DOHH2 (cell line): ENCODE measurements at regions not wholly inside any gene's neighbourhood (a gene's known extent, or its start where the extent isn't known, plus 50 kb on each side); places are given as distances from the start of the nearest gene placed in this dataset.

Experiments used
- H3F3A ChIP-seq: fragments of 200-600 bp; sonication (generic), shearing (Covaris generic); 2 replicates; pipeline ENCODE4 v1.6.0; 2016; ENCODE audit warnings: antibody characterized with exemption, mild to moderate bottlenecking; ENCODE audit not compliant: control insufficient read depth, insufficient read depth
- H3K27ac ChIP-seq: fragments of 200-600 bp; sonication (generic); 2 replicates; pipeline ENCODE4 v1.5.1; 2014; ENCODE audit warnings: low read depth, mild to moderate bottlenecking, low read length, moderate library complexity
- H3K27me3 ChIP-seq: fragments of 200-600 bp; sonication (generic); 2 replicates; pipeline ENCODE4 v1.6.1; 2014; ENCODE audit warnings: mild to moderate bottlenecking, low read length, mixed read lengths; ENCODE audit not compliant: control insufficient read depth
- H3K36me3 ChIP-seq: fragments of 200-600 bp; sonication (generic); 2 replicates; pipeline ENCODE4 v1.6.1; 2014; ENCODE audit warnings: mild to moderate bottlenecking, low read length, moderate library complexity, mixed read lengths; ENCODE audit not compliant: control insufficient read depth
- H3K4me1 ChIP-seq: fragments of 200-600 bp; sonication (generic); 2 replicates; pipeline ENCODE4 v1.6.1; 2014; ENCODE audit warnings: mild to moderate bottlenecking, low read length, mixed read lengths; ENCODE audit not compliant: control insufficient read depth
- H3K4me2 ChIP-seq: fragments of 200-600 bp; sonication (generic); 2 replicates; pipeline ENCODE4 v1.6.0; 2014; ENCODE audit warnings: mild to moderate bottlenecking, low read length, moderate library complexity
- H3K4me3 ChIP-seq: fragments of 200-600 bp; sonication (generic); 2 replicates; pipeline ENCODE4 v1.5.1; 2014; ENCODE audit warnings: mild to moderate bottlenecking, low read length, mixed read lengths
- H3K79me2 ChIP-seq: fragments of 200-600 bp; sonication (generic); 2 replicates; pipeline ENCODE4 v1.6.1; 2014; ENCODE audit warnings: mild to moderate bottlenecking, low read length, mixed read lengths; ENCODE audit not compliant: control insufficient read depth
- H3K9me2 ChIP-seq: fragments of 200-600 bp; sonication (generic); replicated peaks from 2 replicates; pipeline ENCODE4 v1.6.1; 2014; ENCODE audit warnings: mild to moderate bottlenecking, low read length, mixed read lengths; ENCODE audit not compliant: control insufficient read depth
- H3K9me3 ChIP-seq: fragments of 200-600 bp; sonication (generic); 2 replicates; pipeline ENCODE4 v1.6.1; 2014; ENCODE audit warnings: antibody characterized with exemption, low read length, mixed read lengths; ENCODE audit not compliant: control insufficient read depth, insufficient read depth
- H4K20me1 ChIP-seq: fragments of 200-600 bp; sonication (generic); 2 replicates; pipeline ENCODE4 v1.6.0; 2014; ENCODE audit warnings: low read depth, mild to moderate bottlenecking, antibody characterized with exemption, low read length, moderate library complexity; ENCODE audit not compliant: control insufficient read depth, insufficient read depth
- EZH2phosphoT487 ChIP-seq: fragments of 200-600 bp; sonication (generic); IDR thresholded peaks from 2 replicates; pipeline ENCODE4 v1.6.1; 2017; ENCODE audit warnings: borderline replicate concordance, mild to moderate bottlenecking, antibody characterized with exemption, low read length, moderate library complexity, mixed read lengths
- TF ChIP-seq, protein P1 (sequence below): fragments of 200-600 bp; sonication (generic); IDR thresholded peaks from one replicate; pipeline ENCODE4 v1.5.1; 2014; ENCODE audit warnings: antibody characterized with exemption, mild to moderate bottlenecking, low read depth, low read length; ENCODE audit not compliant: poor library complexity, severe bottlenecking

- no peaks in the 10 kb centered on the region for H4K20me1 ChIP-seq
- no peak for TF ChIP-seq EZH2phosphoT487
- TF ChIP-seq, protein P1, sequence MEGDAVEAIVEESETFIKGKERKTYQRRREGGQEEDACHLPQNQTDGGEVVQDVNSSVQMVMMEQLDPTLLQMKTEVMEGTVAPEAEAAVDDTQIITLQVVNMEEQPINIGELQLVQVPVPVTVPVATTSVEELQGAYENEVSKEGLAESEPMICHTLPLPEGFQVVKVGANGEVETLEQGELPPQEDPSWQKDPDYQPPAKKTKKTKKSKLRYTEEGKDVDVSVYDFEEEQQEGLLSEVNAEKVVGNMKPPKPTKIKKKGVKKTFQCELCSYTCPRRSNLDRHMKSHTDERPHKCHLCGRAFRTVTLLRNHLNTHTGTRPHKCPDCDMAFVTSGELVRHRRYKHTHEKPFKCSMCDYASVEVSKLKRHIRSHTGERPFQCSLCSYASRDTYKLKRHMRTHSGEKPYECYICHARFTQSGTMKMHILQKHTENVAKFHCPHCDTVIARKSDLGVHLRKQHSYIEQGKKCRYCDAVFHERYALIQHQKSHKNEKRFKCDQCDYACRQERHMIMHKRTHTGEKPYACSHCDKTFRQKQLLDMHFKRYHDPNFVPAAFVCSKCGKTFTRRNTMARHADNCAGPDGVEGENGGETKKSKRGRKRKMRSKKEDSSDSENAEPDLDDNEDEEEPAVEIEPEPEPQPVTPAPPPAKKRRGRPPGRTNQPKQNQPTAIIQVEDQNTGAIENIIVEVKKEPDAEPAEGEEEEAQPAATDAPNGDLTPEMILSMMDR: no peak
- H3K9me3 ChIP-seq: no peaks in the 10 kb centered on the region
- H3K4me3 ChIP-seq: no peak overlapping the region
- no peaks in the 10 kb centered on the region for H3F3A ChIP-seq
- H3K79me2 ChIP-seq: no peaks in the 10 kb centered on the region
- H3K27me3 ChIP-seq: no peaks in the 10 kb centered on the region
- no peaks in the 10 kb centered on the region for H3K36me3 ChIP-seq
- no peaks in the 10 kb centered on the region for H3K4me1 ChIP-seq
- no peak overlapping the region for H3K4me2 ChIP-seq
- no peaks in the 10 kb centered on the region for H3K9me2 ChIP-seq
- no peak overlapping the region for H3K27ac ChIP-seq
Measured at GRCh38 chr5:106759581-106759980, 911.2 kb downstream of the EFNA5 start.

DNA sequence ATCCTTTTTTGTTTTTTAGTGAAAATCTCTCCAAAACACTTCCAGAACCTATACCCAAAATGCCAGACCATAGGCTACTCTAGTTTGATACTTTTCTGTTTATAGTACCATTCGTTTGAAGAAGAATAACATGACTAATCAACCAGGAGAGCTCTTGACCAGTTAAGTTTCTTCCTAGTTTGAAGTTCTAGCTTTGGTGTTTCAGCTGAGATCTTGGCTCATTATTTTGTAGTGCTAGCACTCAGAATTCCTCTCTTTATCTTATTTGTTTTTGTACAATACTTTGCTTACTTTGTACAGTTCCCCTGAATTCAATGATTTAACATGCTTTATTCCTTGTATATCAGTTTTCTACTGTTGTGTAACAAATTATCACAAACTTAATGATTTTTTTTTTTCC is 911.6 kb downstream of the EFNA5 start:
- H3K4me2 ChIP-seq: no peak overlapping the region

DNA sequence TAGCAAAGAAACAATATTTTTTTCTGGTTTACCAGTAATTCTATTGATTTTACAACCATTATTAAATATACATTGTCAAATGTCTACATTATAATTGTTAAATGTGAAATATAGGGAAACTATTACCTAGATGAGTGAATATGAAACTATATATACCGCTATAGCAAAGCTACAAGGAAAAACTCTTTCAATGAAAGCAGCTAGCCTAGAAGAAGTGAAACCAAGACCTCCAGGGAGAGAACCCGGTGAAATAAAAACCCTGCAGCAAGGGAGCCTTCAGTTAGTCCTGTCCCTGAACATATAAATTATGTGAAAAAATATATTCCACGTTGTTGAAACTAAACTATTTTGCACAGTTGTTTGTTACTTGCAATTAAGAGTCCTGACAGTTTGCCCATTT is 913.1 kb downstream of the EFNA5 start:
- no peaks in the 10 kb centered on the region for H3K9me2 ChIP-seq
- no peak overlapping the region for H3K4me3 ChIP-seq
- no peak overlapping the region for H3K27ac ChIP-seq
- H3K79me2 ChIP-seq: no peaks in the 10 kb centered on the region
- no peak overlapping the region for H3K4me2 ChIP-seq
- H3F3A ChIP-seq: no peaks in the 10 kb centered on the region
- H4K20me1 ChIP-seq: no peaks in the 10 kb centered on the region
- no peaks in the 10 kb centered on the region for H3K36me3 ChIP-seq
- TF ChIP-seq, protein P1: no peak
- H3K9me3 ChIP-seq: no peaks in the 10 kb centered on the region
- H3K27me3 ChIP-seq: no peaks in the 10 kb centered on the region
- no peaks in the 10 kb centered on the region for H3K4me1 ChIP-seq

More for the DNA sequence above, 911.6 kb downstream of the EFNA5 start:
- no peaks in the 10 kb centered on the region for H3K27me3 ChIP-seq
- H4K20me1 ChIP-seq: no peaks in the 10 kb centered on the region
- no peaks in the 10 kb centered on the region for H3F3A ChIP-seq
- TF ChIP-seq EZH2phosphoT487: no peak
- TF ChIP-seq, protein P1: no peak
- no peak overlapping the region for H3K27ac ChIP-seq
- H3K9me3 ChIP-seq: no peaks in the 10 kb centered on the region
- H3K4me1 ChIP-seq: no peaks in the 10 kb centered on the region
- H3K36me3 ChIP-seq: no peaks in the 10 kb centered on the region
- no peaks in the 10 kb centered on the region for H3K79me2 ChIP-seq
- no peaks in the 10 kb centered on the region for H3K9me2 ChIP-seq
- no peak overlapping the region for H3K4me3 ChIP-seq

- Histone ChIP-seq H3K79me2 (no peaks in the 10 kb centered on the region), H4K20me1 (no peaks in the 10 kb centered on the region), H3K27ac (no peak overlapping the region), H3K4me2 (no peak overlapping the region), H3K36me3 (no peaks in the 10 kb centered on the region), H3F3A (no peaks in the 10 kb centered on the region), H3K9me2 (no peaks in the 10 kb centered on the region), H3K4me1 (no peaks in the 10 kb centered on the region), H3K27me3 (no peaks in the 10 kb centered on the region), H3K4me3 (no peak overlapping the region), H3K9me3 (no peaks in the 10 kb centered on the region)
- TF ChIP-seq, protein P1: no peak
- TF ChIP-seq EZH2phosphoT487: no peak
Measured at GRCh38 chr5:106755789-106756188, 914.9 kb downstream of the EFNA5 start.
